NT2/D1 (cell line): ENCODE measurements at regions not wholly inside any gene's neighbourhood (a gene's known extent, or its start where the extent isn't known, plus 50 kb on each side); places are given as distances from the start of the nearest gene placed in this dataset.

Experiments used
- SUZ12 ChIP-seq: IDR thresholded peaks from 2 replicates; pipeline ENCODE4 v1.6.1; 2011; ENCODE audit not compliant: insufficient read length, insufficient read depth; ENCODE audit errors: extremely low read depth
- YY1 ChIP-seq: IDR thresholded peaks from 2 replicates; pipeline ENCODE4 v1.6.1; 2011; ENCODE audit not compliant: insufficient read length, insufficient read depth
- ZNF274 ChIP-seq: IDR thresholded peaks from 2 replicates; pipeline ENCODE4 v1.6.1; 2011; ENCODE audit warnings: mild to moderate bottlenecking, low read depth, low read length

- TF ChIP-seq SUZ12 (no peak), YY1 (no peak), ZNF274 (no peak)
Measured at GRCh38 chr3:21979706-21980105, 228.7 kb upstream of the ZNF385D start.
